GM18502 (cell line): ENCODE measurements at regions not wholly inside any gene's neighbourhood (a gene's known extent, or its start where the extent isn't known, plus 50 kb on each side); places are given as distances from the start of the nearest gene placed in this dataset.

Experiments used
- ATAC-seq: cut with Tn5 transposase; IDR thresholded peaks from one replicate; pipeline ENCODE4 v1.9.1; 2021; ENCODE audit warnings: mild to moderate bottlenecking; ENCODE audit not compliant: unreplicated experiment, poor library complexity

DNA sequence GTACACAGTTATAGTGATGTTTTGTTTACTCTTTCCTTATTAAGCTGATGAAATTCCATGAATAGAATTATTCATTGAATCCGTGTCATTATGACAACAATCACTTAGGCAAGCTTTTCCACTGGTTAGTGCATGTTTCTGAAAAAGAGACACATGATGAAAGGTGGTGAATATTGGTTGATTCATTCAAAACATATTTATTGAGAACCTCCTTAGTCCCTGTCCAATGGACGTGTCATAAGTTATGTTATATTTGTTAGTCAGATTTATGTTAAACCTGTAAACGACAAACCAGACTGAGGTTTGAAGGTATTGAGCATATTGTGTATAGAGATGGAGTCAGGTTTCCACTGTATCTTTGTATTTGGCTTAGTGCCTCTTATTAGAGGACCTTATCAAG is 1888.9 kb upstream of the CDH6 start:
- no peak for ATAC-seq

DNA sequence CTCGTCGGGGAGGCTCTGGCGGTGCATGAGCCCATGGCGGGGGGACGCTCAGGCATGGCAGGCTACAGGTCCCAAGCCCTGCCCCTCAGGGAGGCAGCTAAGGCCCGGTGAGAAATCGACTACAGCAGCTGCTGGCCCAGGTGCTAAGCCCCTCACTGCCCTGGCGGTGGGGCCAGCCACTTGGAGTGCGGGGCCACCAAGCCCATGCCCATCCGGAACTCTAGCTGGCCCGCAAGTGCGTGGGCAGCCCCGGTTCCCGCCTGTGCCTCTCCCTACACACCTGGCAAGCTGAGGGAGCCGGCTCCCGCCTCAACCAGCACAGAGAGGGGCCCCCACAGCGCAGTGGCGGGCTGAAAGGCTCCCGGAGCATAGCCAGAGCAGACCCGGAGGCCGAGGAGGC is 1896.9 kb upstream of the CDH6 start:
- no peak for ATAC-seq

DNA sequence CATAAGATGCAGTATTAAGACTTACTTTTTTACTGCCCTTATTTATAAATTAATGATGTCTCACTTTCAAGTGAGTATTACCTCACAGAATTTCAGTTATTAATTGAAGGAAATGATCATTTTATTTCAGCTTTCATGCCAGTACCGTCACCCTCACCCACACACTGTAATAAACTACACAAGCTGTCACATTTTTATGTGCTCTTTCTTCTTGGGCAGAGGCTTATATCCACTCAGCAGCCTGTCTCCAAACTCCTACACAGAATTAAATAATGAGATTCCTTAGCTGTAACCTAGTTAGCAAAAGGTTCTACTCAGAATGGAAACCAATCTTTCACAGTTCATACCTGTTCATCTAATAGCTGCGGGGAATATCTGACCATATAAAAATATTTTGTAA is 1915.8 kb upstream of the CDH6 start:
- ATAC-seq = no peak

DNA sequence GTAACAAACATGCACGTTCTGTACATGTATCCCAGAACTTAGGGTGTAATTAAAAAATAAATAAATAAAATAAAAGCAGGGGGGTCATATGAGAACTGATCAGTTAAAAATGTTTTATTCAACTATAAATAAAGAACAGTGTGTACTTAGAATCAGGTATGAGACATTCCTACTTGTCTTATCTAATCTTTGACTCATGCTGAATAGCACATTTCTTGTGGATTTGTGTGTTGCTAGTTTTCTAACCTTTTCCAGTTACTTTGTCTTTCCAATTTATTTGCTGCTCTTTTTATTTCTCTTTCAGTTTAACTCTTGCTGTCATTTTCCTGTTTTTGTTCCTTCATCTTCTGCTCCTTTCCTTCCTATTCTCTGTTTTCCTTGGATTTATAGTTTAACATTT is 1917.1 kb upstream of the CDH6 start:
- ATAC-seq = no peak

DNA sequence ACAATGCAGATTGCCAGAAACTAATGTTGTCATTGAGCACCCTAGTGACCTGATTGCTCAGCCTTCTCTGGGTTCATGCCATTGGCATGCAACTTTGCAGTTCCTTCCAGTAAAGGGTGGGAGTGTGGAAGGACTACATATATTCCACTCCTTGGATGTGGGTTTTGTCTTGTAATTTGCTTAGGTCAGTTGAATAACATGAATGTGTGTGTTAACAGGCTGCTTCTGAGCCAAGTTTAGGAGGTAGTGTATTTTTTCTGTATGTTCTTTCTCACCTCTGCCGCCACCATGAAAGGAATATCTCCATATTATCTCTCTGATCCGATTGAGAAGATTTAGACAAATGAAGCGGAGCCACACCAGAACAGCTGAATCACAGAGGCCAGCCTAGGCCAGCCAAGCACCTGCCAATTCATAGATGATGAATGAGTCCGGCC is 1929.6 kb upstream of the CDH6 start:
- ATAC-seq = no peak

DNA sequence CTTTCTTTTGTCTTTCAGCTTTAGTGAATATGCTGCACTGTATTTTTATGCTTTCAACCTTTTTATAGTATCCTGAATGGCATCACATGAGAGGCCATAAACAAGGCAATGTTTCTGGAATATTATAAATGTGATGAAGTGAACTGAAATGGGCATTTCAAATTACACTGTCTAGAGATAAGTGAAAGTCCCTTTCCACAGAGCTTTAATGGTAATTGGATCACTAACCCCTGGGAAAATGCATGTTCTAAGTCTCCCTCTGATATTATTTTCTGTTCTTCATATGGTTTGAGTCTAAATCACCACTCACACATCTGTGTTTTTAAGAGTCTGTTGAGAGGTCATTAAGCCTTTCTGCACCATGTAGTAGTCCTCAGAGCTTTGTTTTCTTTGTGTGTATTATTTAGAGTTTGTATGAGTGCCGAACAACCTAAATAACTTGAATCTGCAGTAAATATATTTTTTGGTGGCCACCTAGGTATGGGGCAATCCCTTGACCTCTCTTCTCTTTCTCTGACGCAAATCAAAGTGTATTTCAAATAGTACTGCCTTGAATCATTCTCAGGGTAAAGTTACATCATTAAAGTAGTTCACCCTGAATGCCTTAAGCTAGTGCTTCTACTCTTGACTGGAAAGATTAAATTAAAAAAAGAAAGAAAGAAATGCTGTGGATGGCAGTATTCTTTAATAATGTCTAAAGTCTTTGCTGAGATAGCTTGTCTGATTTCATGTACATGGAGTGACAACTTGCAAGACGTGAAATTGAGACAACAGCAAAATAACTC is 1931.0 kb upstream of the CDH6 start:
- ATAC-seq = no peak

DNA sequence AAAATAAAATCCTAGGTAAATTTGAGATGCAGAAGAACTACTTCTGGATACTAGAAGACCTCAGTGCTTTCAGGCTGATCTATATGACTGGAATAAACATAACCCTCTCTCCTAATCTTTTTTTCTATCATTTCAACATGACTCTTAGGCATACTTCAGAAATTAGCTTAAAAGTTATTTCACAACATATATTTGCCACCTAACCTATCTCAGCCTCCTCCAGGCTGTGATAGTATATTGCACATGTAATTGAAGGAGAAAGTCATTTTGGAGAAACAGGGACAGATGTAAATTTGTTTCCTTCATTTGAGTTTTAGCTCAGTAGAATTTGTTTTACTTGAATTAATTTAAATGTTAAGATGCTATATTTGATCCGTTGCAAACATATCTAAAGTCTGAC is 1932.3 kb upstream of the CDH6 start:
- no peak for ATAC-seq

DNA sequence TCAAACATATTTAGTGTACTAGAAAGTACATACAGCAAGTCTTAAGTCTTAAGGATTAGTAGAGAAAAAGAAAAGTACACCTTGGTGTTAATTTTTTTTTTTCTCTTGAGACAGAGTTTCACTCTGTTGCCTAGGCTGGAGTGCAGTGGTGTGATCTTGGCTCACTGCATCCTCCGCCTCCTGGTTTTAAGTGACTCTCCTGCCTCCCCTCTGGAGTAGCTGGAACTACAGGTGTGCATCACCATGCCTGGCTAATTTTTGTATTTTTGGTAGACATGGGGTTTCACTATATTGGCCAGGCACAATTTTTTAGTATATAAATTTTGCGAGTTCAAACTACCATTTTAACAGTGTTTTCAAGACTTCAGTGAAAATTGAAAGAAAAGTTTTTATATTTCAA is 1941.1 kb upstream of the CDH6 start:
- ATAC-seq = no peak

DNA sequence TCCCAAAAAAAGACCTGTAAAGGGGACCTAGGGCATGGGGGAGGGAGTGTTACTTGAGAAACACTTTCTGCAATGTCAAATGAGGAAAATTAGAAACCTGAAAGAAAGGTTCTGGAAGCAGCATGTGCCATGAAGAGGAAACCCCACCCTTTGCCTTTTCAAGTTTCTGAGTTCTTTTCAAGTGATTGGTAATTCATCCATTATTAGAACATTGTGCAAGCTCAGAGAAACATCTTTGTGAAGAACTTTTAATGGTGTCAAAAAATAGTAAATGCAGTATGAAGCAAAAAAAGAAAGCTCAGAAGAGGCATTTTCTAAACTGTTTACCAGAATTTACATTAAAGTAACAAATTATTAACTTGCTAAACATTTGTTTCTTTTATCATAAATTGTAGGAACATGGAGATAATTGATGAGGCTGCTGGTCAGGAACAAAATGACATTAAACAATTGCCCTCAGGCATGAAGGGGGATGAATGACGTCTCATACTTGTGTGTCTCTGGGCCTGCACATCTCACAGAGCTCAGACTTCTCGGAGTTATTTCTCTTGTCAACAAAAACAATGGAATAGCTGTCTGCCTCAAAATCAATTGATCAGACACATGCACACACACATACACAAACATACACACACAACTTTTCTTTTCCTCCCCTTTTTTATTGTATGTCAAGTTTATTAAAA is 1946.0 kb upstream of the CDH6 start:
- ATAC-seq = no peak

DNA sequence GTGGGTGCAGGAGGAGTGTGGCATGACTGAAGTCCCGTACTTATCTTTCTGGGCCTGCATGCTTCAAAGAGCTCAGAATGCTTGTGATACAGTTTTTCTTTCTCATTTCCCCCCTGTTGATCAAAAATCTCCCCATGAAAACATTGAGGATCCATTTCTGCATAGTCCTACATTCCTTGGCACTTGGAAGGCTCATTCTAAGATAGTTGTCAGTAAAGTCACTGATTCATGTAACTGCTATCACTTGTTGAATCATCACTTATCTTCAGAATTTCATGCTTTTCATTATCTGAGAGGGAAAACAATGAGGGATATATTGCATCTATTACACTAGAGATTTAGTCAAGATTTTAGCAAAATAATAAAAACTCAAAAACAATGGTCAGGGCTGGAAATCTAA is 1953.1 kb upstream of the CDH6 start:
- no peak for ATAC-seq

DNA sequence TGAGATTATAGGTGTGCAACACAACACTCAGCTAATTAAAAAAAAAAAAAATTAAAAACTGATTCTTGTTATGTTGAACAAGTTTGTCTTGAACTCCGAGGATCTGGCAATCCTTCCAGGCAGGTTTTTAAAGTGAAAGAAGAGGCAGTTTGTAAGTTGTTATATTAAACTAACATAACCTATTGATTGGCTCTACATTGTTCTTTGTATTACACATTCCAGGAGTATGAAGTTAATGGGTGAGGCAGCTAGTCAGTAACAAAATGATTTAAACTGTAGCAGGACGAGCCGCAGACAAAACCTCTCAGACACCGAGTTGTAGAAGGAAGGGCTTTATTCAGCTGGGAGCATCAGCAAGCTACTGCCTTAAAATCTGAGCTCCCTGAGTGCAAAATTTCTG is 1953.9 kb upstream of the CDH6 start:
- ATAC-seq = no peak

DNA sequence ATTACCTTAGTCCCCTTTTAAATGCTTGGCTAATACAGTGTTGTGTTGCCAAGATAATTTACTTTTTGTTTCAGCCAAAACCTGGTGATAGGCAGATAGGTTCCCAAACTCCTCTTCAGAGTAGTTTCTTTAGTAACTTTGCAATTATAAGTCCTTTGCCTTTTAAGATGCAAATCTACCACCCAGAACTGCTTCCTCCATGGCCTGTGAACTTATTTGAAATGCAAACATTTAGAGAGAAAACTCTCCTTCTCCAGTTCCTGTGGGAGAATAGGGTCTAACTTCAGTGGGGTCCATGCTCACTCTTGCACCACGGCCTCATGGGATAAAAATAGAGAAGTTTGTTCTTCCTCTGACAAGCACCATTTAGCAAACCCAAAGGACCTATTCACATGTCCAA is 1955.4 kb upstream of the CDH6 start:
- ATAC-seq = no peak

DNA sequence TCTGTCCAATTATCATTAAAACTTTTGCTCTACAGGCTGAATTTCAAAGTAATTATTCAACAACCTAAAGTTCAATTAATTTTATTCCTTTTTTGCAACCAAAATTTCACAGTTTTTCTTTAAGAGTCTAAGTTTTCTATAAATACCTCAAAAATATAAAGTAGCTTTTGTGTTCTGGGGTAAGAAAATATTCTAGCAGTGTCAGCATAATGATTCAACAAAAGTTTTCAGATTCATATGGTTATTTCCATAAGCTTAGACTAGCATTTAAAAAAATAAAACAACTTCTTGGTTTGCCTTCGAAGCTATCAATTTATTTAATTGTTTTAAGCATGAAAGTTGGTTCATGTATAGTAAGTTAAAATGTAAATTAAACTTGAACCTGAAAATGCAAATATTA is 1962.3 kb upstream of the CDH6 start:
- ATAC-seq = no peak

DNA sequence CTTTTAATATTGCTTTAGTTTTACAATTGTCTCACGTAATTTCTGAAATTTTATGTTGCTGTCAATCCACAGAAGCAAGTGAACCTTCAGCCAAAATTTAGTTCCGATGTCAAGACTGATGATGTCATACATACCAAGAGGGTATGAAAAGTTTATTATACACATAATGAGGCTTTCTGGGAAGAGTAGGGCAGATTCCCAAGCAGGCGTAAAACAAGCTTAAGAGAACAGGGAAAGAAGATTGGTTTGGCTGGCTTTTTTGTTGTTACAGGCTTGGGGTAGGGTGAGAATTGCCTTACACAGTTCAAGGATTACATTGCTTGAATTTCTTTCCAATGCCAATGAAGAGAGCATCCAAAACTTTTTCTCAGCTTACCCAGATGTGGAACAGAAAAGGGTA is 1962.9 kb upstream of the CDH6 start:
- no peak for ATAC-seq

DNA sequence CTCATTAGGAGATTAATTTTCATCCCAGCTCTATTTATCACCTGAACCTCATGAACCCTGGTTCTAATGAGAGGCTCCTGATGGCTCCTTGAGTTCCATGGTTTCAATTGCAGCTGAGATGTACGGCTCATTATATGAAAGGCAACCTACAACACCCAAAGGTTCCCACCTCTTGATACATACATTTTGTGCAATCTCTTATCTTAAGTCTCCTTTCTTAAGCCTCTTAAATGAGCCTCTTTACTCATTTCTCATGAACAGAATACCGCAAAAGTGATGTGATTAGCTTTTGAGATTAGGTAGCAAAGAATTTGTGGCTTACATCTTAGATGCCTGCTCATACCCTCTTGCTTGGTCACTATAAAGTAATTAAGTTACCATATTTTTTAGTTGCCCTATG is 1964.0 kb upstream of the CDH6 start:
- no peak for ATAC-seq

DNA sequence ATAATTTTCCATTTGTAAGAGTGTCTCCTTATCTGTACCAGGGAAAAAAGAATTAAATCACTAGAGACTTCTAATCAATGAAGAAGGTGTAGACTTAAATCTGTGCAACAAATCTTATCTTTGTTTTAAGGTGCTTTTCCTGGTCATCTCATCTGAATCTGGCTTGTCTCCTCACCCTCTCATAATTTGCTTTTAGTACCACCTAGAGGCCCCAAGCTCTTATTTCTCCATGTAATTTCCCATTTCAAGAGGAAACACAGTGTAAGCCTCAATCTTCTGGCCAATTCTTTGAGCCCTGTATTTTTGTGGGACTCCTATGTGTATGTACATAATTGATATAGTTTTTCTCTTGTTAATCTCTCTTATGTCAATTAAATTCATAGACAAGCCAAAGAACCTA is 1975.3 kb upstream of the CDH6 start:
- no peak for ATAC-seq

DNA sequence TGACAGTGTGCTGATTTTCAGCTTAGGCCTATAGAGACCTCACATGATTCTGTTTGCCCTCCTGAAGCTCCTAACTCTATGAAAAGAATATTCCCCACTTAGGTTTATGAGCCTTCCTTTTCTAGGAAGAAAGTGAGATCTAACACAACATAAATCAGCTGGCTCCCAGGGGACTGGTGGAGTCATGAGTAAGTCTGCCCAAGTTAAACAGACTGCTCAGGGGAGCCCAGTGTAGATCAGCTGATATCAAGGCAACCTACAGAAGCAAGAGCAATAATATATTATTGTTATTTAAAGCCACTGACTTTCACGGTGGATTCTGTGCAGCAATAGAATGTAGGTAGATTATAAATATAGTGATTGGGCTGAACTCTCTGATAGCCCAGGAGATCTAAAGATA is 1978.6 kb upstream of the CDH6 start:
- no peak for ATAC-seq

DNA sequence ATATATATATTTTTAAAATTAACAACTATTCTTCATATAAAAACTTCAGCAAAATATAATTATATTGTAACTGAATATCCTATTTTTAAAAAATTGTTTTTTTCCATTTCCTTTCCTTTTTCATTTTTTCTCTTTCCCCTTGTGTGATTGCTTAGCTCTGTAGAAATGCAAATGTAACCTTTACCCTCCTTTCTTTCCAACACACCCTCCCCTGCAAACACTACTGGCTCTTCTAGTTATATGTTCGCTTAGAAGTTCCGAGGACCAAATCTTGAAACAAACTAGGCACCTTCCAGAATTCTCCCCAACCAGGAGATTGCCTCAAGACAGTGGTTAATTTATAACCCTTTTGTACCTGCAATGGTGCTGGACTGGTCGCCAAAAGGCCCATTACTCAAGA is 1980.0 kb upstream of the CDH6 start:
- ATAC-seq = no peak

DNA sequence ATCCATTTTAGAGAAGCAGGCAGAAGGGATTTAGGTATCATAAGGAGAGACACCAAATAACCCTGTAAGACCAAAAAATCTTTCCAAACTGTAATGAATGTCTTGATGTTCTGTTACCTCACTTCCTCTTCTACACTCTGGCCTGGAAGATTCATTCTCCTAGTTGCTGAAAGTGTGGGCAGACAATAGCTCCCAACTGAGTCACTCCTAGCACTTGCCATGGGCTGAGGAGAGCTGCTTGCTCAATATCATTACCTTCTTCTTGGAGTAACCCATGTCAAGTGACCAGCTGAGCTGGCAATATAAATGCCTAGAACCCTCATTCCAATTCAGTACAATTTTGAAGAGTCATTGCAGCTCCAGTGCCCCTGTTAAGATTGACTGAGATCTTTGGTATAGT is 1985.5 kb upstream of the CDH6 start:
- ATAC-seq = no peak

DNA sequence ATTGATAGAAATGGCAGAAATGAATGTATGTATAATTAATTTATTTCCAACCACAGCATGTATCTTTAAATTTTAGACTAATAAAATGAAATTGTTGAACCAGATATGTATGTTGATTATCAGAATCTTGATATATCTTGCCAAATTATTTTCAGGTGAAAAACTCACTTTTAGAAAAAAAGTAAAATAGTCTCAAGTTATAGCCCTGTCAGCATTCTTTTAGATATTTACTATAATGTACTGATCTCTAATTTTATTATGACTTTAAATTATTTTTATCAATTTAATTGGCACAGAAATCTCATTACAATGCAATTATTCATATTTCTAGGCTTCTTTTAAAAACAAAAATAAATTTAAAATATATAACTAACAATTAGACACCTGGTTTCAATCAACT is 1990.4 kb upstream of the CDH6 start:
- ATAC-seq = no peak

DNA sequence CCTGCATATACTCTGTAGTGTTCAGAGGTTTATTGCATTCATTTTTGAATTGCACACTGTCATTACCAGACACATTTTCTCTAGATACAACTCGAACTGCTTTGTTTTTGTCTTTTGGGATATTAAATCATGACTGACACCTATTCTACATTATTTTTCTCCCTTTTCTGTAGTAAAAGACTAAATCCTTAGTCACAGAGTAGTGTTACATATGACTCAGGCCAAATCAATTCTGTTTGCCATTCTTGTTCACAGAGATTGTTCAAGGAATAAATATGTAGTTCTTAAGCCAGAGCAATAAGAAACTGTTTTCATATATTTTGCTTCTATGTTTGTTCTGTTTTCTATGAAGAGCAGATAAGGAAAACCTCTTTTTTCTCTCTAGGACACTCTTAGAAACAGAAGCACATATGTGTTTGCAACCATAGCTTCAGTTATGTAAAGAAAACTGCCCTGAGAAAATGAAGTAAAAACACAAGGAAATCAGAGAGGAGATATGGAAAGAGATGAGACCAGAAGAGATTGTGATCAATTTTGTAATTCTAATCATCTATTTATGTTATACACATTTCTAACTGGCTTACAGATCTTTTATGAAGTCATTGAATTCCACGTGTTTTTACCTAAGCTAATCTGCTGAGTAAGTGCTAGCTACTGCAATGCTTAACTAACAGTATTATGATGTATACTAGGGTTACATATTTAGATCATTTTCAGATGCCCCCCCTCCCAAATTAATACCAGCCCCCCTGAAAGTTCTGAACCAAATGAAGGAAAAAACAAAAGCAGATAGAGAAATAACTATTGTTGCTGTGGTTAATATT is 1995.6 kb upstream of the CDH6 start:
- ATAC-seq = no peak
